Left ventricle myocardium inferior (tissue), 1 donor: ENCODE measurements at regions not wholly inside any gene's neighbourhood (a gene's known extent, or its start where the extent isn't known, plus 50 kb on each side); places are given as distances from the start of the nearest gene placed in this dataset.

Source experiments
- DNase-seq: peaks from one replicate; pipeline ENCODE4 v3.0.0-alpha.2; 2020
- H3K27ac ChIP-seq: fragments of 200-600 bp; replicated peaks from 2 replicates; pipeline ENCODE4 v1.8.0; 2021
- H3K27me3 ChIP-seq: fragments of 200-600 bp; 2 replicates; pipeline ENCODE4 v1.8.0; 2021; ENCODE audit warnings: low read depth
- H3K36me3 ChIP-seq: fragments of 200-600 bp; 2 replicates; pipeline ENCODE4 v1.8.0; 2021
- H3K4me1 ChIP-seq: fragments of 200-600 bp; 2 replicates; pipeline ENCODE4 v1.8.0; 2021
- H3K4me3 ChIP-seq: fragments of 200-600 bp; 2 replicates; pipeline ENCODE4 v1.8.0; 2021; ENCODE audit warnings: mild to moderate bottlenecking, moderate library complexity
- H3K9me3 ChIP-seq: fragments of 200-600 bp; replicated peaks from 2 replicates; pipeline ENCODE4 v1.8.0; 2021
- intact Hi-C: fragments of 100-400 bp; cut with micrococcal nuclease; formaldehyde crosslinking; loops from one replicate; pipeline ENCODE4 v1.11.0; 2022
- TF ChIP-seq, protein P1 (sequence below): fragments of 200-600 bp; IDR thresholded peaks from 2 replicates; pipeline ENCODE4 v1.8.0; 2021; ENCODE audit warnings: antibody characterized with exemption, mild to moderate bottlenecking, borderline replicate concordance
- donor health status: DM: no; HTN: yes; CAD: no; lungs with severe emphysema.

DNA sequence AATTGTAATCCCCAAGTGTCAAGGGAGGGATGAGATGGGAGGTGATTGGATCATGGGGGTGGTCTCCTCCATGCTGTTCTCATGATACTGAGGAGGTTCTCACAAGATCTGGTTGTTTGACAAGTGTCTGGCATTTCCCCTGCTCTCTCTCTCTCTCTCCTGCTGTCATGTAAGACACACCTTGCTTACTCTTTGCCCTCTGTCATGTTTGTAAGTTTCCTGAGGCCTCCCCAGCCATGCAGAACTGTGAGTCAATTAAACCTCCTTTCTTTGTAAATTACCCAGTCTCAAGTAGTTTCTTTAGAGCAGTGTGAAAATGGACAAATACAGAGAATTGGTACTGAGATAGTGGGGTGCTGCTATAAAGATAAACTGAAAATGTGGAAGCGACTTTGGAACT lies 207.9 kb downstream of the HINT1 start:
- Histone ChIP-seq H3K4me1 (no peaks in the 10 kb centered on the region), H3K27ac (no peak overlapping the region), H3K27me3 (no peaks in the 10 kb centered on the region), H3K36me3 (no peaks in the 10 kb centered on the region), H3K9me3 (peaks cover 41% of the 10 kb centered on the region), H3K4me3 (no peak overlapping the region)
- intact Hi-C loops: no loop called here
- TF ChIP-seq, protein P1, sequence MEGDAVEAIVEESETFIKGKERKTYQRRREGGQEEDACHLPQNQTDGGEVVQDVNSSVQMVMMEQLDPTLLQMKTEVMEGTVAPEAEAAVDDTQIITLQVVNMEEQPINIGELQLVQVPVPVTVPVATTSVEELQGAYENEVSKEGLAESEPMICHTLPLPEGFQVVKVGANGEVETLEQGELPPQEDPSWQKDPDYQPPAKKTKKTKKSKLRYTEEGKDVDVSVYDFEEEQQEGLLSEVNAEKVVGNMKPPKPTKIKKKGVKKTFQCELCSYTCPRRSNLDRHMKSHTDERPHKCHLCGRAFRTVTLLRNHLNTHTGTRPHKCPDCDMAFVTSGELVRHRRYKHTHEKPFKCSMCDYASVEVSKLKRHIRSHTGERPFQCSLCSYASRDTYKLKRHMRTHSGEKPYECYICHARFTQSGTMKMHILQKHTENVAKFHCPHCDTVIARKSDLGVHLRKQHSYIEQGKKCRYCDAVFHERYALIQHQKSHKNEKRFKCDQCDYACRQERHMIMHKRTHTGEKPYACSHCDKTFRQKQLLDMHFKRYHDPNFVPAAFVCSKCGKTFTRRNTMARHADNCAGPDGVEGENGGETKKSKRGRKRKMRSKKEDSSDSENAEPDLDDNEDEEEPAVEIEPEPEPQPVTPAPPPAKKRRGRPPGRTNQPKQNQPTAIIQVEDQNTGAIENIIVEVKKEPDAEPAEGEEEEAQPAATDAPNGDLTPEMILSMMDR: no peak
- no peak for DNase-seq

DNA sequence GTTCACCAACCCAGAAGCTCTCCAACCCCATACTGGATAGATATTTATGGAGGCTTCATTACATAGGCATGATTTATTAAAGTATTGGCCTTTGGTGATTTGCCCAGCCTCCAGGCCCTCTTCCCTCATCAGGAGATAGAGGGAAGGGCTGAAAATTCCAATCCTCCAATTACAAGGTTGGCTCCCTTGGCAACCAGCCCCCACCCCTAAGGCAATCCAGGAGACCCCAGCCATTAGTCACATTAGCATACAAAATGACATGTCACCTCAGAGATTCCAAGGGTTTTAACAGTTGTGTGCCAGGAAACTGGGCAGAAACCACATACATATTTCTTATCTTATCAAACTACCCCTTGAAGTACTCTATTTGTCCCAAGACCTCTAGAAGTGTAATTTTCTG lies 210.0 kb downstream of the HINT1 start:
- no peaks in the 10 kb centered on the region for H3K27me3 ChIP-seq
- intact Hi-C loops: no loop called here
- H3K9me3 ChIP-seq: peaks cover 44% of the 10 kb centered on the region
- no peaks in the 10 kb centered on the region for H3K4me1 ChIP-seq
- H3K27ac ChIP-seq: no peak overlapping the region
- DNase-seq: no peak
- H3K4me3 ChIP-seq: no peak overlapping the region
- TF ChIP-seq, protein P1: no peak
- H3K36me3 ChIP-seq: no peaks in the 10 kb centered on the region

DNA sequence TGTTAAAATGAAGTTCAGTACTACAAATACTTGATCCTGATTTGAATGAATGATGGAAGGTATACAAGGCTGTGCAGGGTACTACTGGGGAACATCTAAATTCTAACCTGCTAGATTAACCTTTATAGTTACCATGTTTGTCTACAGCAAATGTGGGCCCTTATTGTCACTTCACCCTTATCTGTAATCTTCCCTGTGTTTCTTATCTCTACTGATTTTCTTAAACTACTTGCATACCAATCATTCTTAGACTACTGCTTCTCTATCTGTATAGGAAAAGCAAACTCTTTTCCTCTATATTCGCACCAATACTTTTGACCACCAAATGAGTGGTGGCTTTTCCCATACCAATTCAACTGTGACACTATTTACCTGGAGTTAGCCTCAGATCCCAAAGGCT lies 210.7 kb downstream of the HINT1 start:
- H3K4me3 ChIP-seq: no peak overlapping the region
- no peaks in the 10 kb centered on the region for H3K36me3 ChIP-seq
- peaks cover 48% of the 10 kb centered on the region for H3K9me3 ChIP-seq
- intact Hi-C loops: no loop called here
- H3K27me3 ChIP-seq: no peaks in the 10 kb centered on the region
- DNase-seq: no peak
- H3K27ac ChIP-seq: no peak overlapping the region
- no peaks in the 10 kb centered on the region for H3K4me1 ChIP-seq
- TF ChIP-seq, protein P1: no peak

DNA sequence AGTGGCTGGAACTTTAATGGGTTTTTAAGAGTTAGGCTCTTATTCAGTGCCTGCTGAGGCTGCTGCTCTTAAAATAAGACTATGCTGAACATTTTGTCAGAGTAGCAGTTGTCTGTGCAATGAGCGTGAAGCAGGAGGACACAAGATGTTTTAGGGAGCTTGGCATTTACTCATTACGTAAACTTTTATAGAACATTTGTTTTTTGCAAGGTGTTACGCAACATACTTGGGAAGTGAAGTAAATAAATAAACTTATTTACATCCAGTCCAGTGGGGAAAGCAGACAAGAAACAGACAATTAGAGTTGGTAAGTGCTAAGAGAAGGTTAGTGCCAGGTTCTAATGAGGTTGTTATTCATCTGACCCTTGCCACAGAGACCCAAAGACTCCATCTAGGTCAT lies 226.0 kb downstream of the HINT1 start:
- no peak overlapping the region for H3K4me3 ChIP-seq
- no peak overlapping the region for H3K27ac ChIP-seq
- TF ChIP-seq, protein P1: no peak
- no peaks in the 10 kb centered on the region for H3K27me3 ChIP-seq
- no peaks in the 10 kb centered on the region for H3K36me3 ChIP-seq
- H3K9me3 ChIP-seq: peaks cover 8% of the 10 kb centered on the region
- H3K4me1 ChIP-seq: no peaks in the 10 kb centered on the region
- intact Hi-C loops: no loop called here
- no peak for DNase-seq

DNA sequence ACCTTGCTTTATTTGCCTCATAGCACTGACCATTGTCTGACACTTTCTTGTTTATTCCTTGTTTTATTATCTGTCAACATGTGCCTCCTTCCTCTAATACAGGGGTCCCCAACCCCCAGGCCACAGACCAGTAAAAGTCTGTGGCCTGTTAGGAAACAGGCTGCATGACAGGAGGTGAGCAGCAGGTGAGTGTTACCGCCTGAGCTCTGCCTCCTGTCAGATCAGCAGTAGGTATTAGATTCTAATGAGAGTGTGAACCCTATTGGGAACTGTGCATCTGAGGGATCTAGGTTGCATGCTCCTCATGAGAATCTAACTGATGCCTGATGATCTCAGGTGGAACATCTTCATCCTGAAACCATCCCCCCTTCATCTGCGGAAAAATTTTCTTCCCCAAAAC lies 228.0 kb downstream of the HINT1 start:
- H3K27me3 ChIP-seq: no peaks in the 10 kb centered on the region
- H3K27ac ChIP-seq: no peak overlapping the region
- peaks cover 28% of the 10 kb centered on the region for H3K9me3 ChIP-seq
- no peaks in the 10 kb centered on the region for H3K4me1 ChIP-seq
- TF ChIP-seq, protein P1: no peak
- no peaks in the 10 kb centered on the region for H3K36me3 ChIP-seq
- H3K4me3 ChIP-seq: no peak overlapping the region
- intact Hi-C loops: no loop called here
- DNase-seq: no peak
